ENCODE measurements at regions not wholly inside any gene's neighbourhood (a gene's known extent, or its start where the extent isn't known, plus 50 kb on each side); places are given as distances from the start of the nearest gene placed in this dataset.

DNA sequence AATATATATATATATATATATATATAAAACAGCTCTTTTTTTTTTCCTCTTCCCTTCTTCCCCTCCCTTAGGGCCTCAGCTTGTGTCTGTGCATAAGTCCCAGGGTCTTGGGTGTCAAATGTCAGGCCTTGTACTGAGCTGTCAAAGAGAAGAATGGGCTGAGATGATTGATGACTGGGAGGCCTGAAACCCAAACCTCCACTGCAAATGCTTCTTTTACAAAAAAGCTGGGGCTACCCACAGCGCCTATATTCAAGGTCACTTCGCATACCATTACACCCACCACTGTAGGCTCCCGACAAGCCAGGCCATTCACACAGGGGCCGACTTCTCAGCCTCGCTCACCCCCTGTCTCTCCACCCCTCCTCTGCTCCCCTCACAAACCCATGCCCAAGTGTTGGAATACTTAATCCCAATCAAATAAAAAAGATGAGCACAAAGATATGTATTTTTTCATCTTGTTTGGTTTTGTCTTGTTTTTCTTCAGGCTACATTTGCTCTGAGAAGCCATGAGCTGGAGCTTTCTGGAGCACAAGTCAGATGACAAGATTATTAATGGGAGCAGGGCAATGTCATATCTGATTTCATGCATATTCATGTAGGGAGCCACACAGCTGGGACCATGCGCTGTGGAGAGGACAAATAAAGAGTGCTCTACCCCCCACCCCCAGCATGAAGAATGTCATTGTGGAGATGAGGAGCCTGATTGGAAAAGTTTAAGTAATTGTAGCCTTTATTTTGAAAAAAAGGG, 614.4 kb upstream of the NR2F2 start:
- TF ChIP-seq, protein P1, sequence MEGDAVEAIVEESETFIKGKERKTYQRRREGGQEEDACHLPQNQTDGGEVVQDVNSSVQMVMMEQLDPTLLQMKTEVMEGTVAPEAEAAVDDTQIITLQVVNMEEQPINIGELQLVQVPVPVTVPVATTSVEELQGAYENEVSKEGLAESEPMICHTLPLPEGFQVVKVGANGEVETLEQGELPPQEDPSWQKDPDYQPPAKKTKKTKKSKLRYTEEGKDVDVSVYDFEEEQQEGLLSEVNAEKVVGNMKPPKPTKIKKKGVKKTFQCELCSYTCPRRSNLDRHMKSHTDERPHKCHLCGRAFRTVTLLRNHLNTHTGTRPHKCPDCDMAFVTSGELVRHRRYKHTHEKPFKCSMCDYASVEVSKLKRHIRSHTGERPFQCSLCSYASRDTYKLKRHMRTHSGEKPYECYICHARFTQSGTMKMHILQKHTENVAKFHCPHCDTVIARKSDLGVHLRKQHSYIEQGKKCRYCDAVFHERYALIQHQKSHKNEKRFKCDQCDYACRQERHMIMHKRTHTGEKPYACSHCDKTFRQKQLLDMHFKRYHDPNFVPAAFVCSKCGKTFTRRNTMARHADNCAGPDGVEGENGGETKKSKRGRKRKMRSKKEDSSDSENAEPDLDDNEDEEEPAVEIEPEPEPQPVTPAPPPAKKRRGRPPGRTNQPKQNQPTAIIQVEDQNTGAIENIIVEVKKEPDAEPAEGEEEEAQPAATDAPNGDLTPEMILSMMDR (IDR thresholded peaks at IDR 0.05; ENCODE audit: borderline replicate concordance, extremely low read depth, low read length, poor library complexity, severe bottlenecking): no peak
- TF ChIP-seq EZH2 (IDR thresholded peaks at IDR 0.05; ENCODE audit: borderline replicate concordance, low read depth, low read length, severe bottlenecking): no peak
